Body of pancreas (tissue), 4 donors: ENCODE measurements at regions not wholly inside any gene's neighbourhood (a gene's known extent, or its start where the extent isn't known, plus 50 kb on each side); places are given as distances from the start of the nearest gene placed in this dataset.

Experiments used
- CTCF ChIP-seq, 7 experiments: fragments of 450-650 bp in 4 of 7; fragments of 200-600 bp in 3 of 7; sonication (generic) in 3 of 7; IDR thresholded peaks; one replicate each; pipeline ENCODE4 v1.5.1; 2016 to 2019; ENCODE audit warnings: antibody characterized with exemption in 7 of 7
- POLR2A ChIP-seq, 3 donors: fragments of 450-650 bp; IDR thresholded peaks; one replicate each; pipeline ENCODE4 v1.6.1; 2016; ENCODE audit warnings: antibody characterized with exemption in 3 of 3, mild to moderate bottlenecking in 2 of 3

GRCh38 chrX:124719060-124719459, 372.7 kb downstream of the SH2D1A start:
- TF ChIP-seq CTCF (IDR thresholded peaks at IDR 0.05) (no peak), POLR2A (IDR thresholded peaks at IDR 0.05) (no peak)
